Kidney tubule cell (primary cell): ENCODE measurements at regions not wholly inside any gene's neighbourhood (a gene's known extent, or its start where the extent isn't known, plus 50 kb on each side); places are given as distances from the start of the nearest gene placed in this dataset.
"Not testable (repeated sequence)": the region's sequence is repeated elsewhere in the genome, so short reads cannot be mapped to it uniquely, and the experiment has no call there.

Source experiments
- DNase-seq: peaks from one replicate; pipeline ENCODE4 v3.0.0-alpha.2; 2018; ENCODE audit warnings: low spot score

DNA sequence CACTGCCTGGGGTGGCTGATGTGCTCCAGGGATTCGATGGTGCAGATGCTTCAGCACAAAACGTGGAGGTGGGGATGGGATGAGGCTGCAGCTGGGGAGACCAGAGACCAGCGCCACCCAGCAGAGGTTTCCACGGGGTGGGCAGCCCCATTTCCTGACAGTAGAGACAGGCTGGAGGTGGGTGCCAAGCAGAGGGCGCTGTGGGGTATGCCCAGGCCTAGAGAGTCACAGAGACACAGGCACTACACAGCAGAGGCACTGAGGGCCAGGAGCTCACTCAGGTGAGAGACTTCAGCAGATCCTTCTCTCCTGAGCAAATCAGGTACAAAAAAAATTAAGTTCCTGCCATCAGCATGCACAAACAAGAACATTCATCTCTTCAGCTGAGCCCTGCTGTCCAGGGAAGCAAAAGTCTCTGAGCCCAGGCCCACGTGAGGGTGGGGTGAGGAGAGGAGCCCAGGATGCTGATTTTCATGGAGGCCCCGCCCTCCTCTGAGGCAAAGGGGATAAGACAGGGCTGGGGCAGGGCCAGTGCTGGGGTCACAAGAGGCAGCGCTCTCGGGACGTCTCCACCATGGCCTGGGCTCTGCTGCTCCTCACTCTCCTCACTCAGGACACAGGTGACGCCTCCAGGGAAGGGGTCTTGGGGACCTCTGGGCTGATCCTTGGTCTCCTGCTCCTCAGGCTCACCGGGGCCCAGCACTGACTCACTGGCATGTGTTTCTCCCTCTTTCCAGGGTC lies 53.1 kb downstream of the GGTLC2 start:
- no peak for DNase-seq

DNA sequence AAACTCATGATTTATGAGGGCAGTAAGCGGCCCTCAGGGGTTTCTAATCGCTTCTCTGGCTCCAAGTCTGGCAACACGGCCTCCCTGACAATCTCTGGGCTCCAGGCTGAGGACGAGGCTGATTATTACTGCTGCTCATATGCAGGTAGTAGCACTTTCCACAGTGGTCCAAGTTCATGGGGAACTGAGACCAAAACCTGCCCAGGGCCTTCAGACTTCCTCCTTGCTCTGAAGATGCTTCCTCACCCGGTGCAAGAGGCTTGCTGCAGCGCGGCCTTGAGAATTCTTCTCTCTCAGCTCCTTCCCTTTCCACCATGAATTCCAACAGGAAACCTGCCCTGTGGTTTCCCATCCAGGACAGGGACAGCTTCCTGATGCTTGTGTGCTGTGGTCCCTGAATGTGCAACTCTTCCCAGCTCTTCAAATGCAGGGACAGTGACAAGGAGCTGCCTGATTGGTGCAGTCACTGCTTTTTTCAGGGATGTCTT lies 53.9 kb downstream of the GGTLC2 start:
- DNase-seq: no peak

DNA sequence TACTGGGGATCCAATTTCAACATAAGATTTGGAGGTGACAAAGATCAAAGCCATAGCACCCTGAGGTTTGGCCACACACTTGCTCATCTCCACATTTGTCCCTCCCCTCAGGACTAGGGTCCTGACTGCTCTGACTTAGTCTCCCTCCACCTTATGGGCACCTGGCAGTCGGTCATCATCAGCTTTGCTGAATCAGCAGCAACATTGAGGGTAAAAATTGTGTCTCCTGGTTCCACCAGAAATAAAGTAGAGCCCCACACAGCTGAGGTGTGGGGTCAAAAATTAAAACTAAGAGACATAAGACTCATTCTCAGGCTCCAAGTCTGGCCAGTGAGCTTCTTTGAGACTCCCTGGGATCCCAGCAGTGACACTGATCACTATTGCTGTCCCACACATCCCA lies 56.2 kb downstream of the GGTLC2 start:
- no peak for DNase-seq

DNA sequence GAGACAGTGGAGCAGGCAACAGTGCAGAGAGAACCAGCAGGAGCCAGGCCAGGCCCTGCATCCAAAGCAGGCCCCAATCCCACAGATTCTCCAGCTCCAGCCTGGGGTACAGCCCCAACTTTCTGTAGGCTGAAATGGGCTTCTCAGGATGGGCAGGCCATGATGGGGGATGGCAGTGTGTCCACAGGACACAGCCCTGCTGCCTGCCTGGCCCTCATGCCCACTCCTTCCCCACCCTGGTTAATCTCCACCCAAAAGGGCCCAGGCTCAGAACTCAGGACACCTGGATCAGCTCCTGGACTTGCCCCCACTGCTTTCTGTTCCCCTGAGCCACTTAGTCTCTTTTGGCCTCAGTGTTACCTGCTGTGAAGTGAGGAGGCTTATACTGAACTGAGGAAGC lies 57.1 kb downstream of the GGTLC2 start:
- DNase-seq: not testable (repeated sequence)

DNA sequence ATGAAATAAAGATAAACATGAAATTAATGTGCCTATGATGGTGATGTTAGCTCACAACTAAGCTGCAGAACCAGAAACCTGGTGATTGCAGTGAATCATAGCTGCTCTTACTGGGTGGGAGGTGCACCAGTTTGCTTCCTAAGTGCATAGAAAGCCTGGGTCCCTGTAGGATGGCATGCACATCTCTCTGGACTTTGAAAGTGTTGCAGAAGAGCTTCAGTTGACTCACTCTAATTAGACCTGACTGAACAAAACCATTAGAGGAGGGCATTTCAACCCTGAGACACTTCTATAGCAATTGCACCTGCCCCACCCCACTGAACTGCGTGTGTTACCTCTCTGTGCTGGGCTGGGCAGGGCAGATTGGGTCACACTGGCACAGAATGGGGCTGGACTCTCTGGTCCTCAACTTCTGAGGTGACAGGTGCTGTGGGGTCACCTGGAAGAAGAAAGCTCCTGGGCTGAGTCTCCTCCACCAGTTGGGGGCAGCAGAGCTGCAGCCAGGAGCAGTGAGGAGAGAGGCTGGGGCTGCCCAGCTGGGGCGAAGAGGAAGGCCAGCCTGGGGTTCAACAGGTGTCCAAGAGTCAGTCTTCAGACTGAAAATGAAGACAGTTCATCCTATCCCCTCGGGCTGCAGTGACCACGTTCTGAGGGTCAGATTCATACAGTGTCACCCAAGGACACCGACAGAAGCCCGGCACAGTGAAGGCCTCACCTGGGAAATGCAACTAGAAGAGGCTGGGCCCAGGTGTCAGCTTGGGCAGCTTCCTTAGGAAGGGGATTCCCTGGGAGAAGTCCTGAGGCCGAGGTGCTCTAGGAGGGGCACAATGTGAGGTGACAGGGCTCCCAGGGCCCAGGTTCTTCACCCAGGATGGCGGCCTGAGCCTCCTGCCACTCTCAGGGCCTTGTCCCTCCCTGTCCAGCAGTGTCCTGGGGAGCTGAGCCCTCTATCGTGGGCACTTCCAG lies 58.1 kb downstream of the GGTLC2 start:
- DNase-seq: no peak

DNA sequence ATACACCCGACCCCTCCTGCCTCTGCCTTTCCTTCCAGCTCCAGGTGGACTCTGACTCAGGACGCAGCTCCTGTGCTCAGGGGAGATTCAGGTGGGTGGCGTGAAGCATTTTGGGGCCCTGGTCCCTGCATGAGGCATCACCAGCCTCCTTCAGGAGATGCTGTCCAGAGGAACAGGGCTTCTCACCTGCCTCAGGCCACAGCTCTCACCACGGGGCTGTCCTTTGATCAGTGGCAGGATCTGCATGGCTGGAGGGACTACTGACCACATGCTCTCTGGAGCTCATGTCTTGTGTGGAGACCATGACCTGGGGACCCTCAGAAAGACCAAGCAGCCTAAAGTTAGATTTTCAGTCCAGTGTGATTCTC lies 58.8 kb downstream of the GGTLC2 start:
- DNase-seq: no peak

DNA sequence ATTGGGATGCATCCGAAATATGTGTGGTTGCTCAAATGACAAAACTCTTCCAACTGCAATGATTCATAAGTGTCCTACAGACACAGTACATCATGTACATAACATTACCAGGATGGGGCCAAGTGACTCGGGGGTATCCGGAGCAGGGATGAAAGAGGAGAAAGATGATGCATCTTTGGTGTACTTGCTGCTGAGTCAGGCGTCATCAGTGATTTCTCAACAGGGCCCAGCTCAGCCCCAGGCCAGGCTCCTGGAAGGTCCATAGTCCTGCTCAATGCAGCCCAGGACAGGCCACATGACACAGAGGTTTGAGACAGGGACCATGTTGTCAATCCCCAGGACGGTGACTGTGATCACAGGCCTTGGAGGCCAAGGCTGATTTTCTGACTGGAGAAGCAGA lies 59.3 kb downstream of the GGTLC2 start:
- DNase-seq: peak; percentile 60

DNA sequence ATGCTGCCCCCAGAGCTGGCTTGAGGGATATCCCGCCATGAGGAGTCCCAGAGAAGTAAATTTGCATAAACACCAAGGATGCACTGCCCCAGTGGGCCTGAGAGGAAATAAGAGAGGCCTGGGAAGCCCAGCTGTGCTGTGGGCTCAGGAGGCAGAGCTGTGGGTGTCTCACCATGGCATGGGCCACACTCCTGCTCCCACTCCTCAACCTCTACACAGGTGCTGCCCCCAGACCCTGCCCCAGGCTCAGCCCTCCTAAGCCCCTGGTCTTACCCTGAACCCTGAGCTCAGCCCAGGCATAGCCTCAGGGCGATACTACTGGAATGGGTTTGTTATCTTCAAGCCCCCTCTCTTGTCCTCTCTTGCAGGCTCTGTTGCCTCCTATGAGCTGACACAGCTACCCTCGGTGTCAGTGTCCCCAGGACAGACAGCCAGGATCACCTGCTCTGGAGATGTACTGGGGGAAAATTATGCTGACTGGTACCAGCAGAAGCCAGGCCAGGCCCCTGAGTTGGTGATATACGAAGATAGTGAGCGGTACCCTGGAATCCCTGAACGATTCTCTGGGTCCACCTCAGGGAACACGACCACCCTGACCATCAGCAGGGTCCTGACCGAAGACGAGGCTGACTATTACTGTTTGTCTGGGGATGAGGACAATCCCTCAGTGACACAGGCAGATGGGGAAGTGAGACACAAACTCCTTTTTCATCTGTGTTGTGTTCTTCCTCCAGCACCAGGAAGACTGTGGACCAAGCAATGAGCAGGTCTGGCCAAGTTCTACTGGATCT lies 59.9 kb downstream of the GGTLC2 start:
- no peak for DNase-seq

DNA sequence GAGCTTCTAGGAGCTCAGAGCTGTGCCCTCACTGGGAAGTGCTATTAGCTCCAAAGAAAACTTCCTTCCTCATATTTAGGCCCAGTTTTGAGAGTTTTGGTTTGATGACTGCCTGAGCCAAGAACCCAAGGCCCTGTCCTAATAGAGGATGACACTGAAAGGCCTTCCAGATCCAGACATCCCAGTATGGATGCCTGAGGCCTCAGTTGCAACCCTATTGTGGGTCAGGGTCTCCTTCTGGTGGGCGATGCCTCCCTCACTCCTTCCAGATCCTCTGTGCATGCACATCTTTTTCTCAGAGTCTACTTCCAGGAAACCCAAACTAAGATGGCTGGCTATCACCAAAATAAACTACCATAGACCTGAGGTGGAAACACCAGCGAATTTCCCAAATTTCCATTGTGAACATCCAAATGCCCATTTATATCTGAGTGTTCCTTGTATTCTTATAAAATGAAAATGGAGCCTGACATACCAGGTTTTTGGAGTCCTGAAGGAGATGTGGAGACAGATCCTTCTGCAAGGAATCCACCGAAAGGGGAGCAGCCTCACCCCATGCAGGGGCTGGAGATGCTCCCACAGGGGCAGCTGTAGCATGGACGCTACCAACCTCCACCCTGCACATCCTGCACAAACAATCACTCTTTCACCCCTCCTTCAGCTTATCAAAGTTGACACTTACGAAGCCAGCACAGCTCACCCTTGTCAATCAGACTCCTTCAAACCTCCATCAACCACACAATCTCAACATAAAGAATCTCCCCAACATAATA lies 61.1 kb downstream of the GGTLC2 start:
- DNase-seq: no peak

DNA sequence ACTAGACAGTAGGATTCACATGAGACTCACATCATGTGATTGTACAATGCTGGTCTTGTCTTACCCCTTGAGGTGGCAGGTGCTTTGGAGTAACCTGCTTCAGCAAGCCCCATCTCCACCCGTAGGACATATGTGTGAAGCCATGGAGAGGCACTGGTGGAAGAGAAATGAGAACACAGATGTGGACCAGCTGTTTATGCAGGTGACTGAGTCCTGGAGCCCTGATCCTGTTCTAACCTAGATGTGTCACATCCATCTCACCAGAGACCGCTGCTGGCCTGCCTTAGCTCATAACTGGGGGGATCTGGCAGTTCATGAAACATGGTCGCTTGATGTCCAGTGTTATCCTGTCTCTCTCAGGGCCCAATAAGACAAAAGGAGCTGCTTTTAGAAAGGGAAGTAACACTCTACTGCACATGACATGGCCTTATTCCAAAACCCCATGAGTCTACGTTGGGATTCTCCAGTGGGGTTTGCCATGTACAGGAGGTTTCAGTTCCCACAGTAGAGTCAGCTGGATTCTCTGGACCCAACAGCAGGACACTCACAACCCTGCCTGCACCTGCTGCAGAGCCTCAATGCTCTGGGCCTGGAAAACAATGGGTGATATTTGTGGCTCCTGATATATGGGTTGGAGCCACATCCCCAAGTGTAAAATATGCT lies 62.0 kb downstream of the GGTLC2 start:
- no peak for DNase-seq

DNA sequence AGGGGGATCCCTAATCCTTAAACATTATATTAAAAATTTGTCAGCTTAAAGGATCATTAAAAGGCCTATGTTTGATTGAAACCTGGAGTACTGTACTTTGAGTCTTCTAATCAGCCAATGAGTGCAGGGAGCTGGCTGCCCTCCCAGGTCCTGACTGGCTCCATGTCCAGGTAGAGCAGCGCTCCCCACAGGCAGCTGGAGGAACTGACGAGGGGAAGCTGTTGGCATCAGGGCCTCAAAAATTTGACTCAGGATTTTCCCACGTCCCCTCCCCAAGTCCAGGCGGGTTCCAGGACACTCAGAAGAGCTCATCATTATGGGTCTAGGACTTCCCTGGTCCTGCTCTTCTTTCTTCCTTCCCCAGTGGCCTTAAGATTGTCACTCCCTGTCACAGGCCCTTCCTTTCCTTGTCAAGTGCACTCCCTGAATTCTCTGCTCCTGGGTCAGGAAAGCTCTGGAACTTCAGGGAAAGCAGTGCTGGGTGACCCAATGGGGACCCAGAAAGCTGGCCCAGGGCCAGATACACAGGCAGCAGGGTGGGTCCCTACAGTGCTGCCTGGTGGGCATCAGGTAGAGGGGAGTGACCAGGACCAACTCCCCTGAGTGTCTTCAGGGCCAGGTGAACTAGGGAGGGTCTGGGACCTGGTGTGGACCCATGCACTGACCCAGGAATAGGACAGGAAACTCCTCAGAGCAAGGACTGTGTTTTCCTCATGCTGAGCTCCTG lies 65.5 kb downstream of the GGTLC2 start:
- no peak for DNase-seq

DNA sequence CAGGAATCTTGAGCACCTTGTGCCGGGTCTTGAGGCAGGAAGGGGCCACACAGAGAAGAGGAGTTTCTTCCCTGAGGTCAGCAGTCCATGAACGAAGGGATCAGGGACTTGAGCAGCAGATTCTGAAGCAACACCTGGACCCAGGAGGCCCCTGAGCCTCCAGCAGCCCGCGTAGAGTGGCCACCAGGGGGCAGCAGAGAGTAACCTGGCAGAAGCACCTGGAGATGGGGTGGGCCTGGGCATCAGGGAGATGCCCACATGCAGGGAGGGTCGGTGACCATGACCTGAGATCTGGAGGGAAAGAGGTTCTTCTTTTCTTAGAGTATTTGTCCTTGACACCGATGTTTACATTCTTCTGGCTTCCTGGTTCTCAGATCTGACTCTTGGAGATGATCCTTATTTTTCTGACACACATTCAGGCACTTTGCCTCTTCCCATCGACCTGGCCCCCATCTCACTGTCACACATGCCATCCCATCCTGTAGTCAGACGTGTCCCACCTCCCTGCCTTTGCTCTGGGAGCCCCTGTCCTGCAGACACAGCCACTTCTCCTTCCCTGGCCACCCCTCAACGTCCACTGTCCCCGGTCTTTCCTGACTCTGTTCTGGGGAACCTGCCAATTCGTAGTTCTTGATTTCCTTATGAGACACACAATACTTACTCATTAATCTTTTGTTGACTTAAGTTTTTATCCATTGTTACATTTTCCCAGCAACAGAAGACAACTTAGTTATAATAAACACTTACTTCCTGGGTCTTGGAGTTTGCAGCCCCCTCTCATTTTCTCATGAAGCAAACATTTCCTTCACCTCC lies 66.5 kb downstream of the GGTLC2 start:
- peak; percentile 51 for DNase-seq

DNA sequence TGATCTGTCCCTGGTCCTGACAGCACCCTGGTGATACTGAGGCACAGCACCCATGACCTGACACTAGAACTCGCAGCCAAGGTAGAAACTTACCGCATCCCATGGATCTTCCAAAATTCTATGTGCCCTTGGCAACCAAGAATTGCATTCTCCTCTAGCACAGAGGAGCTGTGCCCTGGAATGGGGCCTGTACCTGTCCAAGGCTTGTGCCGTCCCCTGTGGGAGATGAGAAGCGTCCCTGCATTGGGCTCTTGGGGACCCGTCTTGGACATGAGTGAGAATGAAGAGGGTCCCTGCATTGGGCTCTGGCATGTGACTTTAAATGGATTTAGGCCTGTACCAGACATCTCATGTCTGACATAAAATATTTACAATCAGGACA lies 67.1 kb downstream of the GGTLC2 start:
- no peak for DNase-seq

DNA sequence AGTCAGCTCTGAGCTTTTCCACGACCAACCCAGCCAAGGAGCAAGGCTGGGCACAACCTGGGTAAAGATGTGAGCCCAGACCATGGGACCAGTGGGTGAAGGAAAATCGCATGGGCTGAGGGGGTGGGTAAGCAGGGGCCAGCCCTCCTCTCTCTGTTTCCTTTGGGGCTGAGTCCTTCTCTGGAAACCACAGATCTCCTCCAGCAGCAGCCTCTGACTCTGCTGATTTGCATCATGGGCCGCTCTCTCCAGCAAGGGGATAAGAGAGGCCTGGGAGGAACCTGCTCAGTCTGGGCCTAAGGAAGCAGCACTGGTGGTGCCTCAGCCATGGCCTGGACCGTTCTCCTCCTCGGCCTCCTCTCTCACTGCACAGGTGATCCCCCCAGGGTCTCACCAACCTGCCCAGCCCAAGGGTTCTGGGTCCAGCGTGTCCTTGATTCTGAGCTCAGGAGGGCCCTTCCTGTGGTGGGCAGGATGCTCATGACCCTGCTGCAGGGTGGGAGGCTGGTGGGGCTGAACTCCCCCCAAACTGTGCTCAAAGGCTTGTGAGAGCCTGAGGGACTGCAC lies 67.8 kb downstream of the GGTLC2 start:
- no peak for DNase-seq

DNA sequence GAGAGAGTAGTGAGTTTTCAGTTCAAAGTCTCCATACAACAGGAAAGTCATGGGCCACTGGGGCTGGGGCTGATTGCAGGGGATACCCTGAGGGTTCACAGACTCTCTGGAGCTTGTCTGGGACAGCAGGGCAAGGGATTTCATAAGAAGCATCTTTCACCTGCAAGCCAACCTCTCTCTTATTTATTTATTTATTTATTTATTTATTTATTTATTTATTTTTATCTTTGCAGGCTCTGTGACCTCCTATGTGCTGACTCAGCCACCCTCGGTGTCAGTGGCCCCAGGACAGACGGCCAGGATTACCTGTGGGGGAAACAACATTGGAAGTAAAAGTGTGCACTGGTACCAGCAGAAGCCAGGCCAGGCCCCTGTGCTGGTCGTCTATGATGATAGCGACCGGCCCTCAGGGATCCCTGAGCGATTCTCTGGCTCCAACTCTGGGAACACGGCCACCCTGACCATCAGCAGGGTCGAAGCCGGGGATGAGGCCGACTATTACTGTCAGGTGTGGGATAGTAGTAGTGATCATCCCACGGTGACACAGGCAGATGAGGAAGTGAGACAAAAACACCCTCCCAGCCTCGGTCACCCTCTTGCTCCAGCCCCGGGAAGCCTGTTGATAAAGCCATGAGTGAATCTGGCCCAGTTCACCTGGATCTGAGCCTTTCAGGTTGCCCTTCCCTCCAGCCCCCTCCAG lies 68.4 kb downstream of the GGTLC2 start:
- DNase-seq: no peak

DNA sequence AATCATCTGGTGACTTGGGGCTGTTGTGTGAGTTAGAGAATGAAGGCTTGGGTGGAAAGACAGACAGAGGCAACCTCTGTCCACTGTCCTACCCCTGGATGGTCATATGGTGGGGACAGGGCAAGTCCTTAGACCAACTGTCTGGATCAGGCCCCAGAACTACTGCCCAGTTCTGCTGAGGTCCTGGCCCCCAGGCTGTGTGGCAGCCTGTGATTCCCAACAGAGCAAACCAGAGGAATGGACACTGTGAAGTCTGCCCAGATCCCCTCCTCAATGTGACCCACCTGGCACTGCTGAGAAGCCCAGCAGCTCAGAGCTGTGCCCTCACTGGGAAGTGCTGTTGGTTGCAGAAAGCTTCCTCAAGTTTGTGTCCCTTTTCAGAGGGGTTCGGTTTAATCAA lies 69.0 kb downstream of the GGTLC2 start:
- no peak for DNase-seq

DNA sequence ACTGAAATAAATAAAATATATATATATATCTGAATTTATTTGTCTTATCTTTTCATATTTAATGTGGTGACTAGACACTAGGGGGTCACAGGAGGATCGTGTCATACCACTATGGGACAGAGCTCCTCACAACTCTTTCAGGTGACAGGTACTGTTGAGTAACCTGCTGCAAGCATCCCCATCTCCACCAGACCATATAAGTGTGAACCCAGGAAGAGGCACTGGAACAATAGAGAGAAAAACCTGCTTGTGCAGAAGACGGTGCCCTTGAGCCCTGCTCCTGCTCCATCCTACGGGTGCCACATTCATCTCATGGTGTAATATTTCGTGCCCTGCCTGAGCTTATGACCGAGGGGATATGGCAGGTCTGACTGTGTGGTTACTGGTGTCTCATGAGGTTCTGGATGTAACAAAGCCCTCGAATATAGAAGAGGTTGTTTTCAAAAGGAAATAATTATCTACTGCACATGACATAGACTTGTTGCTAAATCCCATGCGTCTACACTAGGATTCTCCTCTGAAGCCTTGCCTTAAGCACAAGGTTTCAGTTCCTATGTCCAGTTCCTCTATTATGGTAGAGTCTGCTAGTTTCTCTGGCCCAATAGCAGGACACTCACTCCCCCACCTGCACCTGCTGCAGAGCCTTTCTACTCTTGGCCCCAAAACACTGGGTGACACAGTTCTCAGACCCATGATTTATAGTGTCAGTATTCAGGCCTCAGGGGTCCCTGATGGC lies 70.4 kb downstream of the GGTLC2 start:
- no peak for DNase-seq

DNA sequence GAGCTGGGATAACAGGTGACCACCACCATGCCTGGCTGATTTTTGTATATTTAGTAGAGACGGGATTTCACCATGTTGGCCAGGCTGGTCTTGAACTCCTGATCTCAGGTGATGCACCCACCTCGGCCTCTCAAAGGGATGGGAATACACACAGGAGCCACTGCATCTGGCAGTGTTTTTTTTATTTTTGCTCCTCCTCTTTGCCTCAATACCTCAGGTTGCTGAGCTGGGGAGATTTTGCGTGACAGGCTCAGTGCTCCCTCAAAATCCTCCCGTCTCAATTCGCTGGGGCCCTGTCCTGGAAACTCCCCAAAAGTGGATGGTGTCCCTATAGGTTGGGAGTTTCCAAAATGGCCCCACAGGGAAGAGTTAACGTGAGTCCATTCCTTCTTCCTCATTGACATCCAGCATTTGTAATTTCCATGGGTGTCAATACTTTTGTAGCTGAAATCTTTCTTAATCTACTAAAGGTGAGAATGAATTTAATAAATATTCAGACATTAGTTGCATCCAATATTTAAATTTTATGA lies 71.8 kb downstream of the GGTLC2 start:
- no peak for DNase-seq
